ENCODE measurements at regions not wholly inside any gene's neighbourhood (a gene's known extent, or its start where the extent isn't known, plus 50 kb on each side); places are given as distances from the start of the nearest gene placed in this dataset.

- no peak for DNase-seq
Observed at GRCh38 chr2:126117886-126118285, 538.1 kb upstream of the GYPC start.

- no peak for DNase-seq
Observed at GRCh38 chr2:126145752-126146151, 510.2 kb upstream of the GYPC start.

- no peak for DNase-seq
Observed at GRCh38 chr2:126154256-126154785, 501.6 kb upstream of the GYPC start.

GRCh38 chr2:126160950-126161349, 495.0 kb upstream of the GYPC start:
- DNase-seq: peak in 1 of 3 experiments; percentile 1

DNA sequence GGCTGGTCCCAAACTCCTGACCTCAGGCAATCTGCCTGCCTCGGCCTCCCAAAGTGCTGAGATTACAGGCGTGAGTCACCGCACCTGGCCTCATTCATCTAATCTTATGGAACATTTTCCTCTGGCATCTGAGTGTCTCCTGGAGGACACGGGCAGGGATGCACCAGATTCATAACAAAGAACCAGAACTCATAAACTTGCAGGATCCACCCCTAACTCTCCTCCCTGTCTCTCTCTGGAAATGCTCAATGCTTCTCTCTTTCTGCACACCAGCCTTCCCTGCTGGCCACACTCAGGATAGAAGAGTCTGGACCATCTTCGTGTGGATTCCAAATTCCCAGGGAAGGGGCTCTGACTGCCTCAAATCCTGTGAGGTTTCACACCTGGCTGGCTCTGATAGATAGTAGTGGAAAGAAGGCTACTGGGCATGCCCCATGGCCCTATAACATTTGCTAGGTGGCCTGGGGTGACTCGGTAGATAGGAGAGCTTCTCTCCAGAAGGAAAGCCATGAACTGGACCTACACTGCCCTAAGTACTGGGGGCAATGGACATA, 483.2 kb upstream of the GYPC start:
- no peak for DNase-seq

GRCh38 chr2:126175222-126175621, 480.7 kb upstream of the GYPC start:
- no peak for DNase-seq

- DNase-seq: no peak
Observed at GRCh38 chr2:126177479-126177878, 478.5 kb upstream of the GYPC start.

DNA sequence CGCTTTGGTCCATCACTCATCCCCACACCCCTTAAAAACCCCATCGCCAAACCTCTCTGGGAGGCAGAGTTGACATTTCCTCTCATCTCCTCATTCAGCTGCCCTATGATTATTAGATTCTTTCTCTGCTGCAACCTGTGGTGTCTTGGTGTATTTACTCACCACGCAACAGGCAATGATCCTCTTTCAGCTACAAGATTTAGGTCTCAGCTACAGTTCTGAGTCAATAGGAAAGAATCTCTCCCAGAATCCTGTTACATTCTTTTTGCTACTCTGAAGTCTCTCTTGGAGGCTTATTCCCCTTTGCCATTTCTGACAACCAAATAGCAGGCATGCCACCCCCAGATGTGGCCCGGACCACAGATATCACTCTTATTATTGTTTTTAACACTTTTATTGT, 468.3 kb upstream of the GYPC start:
- DNase-seq: no peak

- no peak for DNase-seq
Observed at GRCh38 chr2:126189527-126189926, 466.4 kb upstream of the GYPC start.

DNA sequence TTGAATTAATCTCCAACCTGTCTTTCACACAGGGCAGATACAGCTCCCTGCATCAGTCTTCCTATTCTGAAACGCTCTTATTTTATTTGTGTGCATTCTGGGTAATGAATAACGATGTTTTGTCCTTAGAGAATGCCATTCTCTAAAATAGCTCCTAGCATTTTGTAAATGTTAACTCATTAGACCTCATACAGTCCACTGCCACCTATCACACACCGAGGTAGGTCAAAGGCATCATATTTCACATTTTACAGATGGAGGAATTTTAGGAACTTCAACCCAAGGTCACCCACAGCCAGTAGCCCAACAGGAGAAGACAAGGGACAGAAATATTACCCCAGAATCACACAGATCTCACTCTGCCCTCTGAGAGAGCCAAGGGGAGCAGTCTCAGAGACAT, 455.4 kb upstream of the GYPC start:
- no peak for DNase-seq

- DNase-seq: no peak
Observed at GRCh38 chr2:126208266-126208665, 447.7 kb upstream of the GYPC start.

GRCh38 chr2:126212735-126213134, 443.2 kb upstream of the GYPC start:
- DNase-seq: no peak

- DNase-seq: no peak
Observed at GRCh38 chr2:126219081-126219480, 436.9 kb upstream of the GYPC start.

DNA sequence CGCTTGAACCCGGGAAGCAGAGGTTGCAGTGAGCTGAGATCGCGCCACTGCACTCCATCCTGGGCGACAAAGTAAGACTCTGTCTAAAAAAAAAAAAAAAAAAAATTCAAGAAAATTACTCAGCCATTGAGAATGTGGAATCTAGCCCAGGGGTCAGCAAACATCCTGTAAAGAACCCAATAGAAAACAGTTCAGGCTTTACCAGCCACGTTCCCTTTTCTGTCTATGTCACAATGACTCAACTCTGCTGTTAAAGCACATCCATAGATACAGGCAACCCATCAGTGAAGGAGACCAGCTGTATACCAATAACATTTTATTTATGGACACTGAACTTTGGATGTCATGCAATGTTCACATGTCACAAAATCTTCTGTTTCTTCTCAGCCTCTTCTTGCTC, 435.6 kb upstream of the GYPC start:
- no peak for DNase-seq

- DNase-seq: no peak
Observed at GRCh38 chr2:126221506-126221905, 434.5 kb upstream of the GYPC start.

DNA sequence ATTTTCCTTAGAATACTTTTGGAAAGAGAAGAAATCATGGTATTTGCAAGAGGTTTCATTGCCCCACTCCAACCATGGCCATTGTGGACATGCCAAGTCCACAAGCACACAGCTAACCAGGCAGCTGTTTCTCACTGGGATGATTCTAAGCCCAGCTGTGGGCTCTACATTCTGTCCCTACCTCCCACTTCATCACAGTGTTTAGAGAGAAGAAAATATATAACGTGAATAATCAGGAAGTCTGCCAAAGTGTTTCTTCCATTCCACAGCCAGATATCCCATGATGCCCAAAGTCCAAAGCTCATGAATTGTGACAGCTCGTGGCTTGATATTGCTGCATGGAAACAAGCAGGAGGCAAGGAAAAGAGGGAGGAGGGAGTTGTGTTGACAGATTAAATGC, 433.7 kb upstream of the GYPC start:
- DNase-seq: no peak

DNA sequence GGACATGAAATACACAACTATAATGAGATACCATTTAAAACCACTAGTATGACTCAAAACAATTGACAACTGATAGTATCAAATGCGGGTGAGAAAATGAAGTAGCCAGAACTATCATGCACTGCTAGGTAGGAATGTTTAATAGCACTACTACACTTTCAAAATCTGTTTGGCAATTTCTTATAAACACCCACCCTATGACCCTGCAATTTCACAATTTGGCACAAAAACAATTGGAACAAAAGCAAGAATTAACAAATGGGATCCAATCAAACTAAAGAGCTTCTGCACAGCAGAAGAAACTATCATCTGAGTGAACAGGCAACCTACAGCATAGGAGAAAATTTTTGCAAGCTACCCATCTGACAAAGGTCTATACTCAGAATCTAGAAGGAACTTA, 431.2 kb upstream of the GYPC start:
- no peak for DNase-seq

- DNase-seq: no peak
Observed at GRCh38 chr2:126227250-126227649, 428.7 kb upstream of the GYPC start.

GRCh38 chr2:126228531-126228930, 427.4 kb upstream of the GYPC start:
- DNase-seq: no peak

DNA sequence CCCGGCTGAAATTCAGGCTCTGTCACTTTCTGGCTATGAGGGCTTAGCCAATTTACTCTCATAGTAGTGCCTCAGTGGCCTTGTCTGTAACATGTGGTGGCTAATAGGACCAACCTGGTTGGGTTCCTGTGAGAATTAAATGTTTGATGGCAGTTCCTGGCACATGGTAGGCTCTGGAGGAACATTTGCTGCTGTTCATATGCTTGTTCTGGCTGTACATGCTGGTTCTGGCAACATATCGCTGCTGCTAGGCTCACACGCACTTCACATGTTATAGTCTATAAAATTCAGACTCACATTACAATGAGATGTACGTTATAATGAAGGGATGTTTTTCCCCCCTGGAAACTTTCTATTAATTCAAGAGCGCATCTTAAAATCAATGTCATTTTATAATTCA, 417.7 kb upstream of the GYPC start:
- DNase-seq: no peak

GRCh38 chr2:126239320-126239955, 416.5 kb upstream of the GYPC start:
- no peak for DNase-seq

DNA sequence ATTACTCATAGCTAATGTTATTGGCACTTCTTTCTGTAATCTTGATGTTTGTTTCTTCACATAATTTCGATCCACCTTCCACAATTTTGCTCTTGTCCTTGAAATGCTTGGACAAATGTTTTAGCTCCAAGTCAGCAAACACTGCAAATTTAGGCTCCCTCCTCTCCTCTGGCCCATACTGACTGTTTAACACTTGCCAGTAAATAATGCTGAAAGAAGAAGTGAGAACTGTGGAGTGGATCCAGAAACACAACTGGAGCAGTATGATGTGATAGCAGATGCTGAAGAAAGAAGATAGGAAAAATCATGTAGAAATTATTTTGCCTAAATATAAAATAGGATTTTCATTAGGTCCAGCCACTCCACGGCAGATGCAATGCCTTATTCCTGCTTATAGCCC, 415.0 kb upstream of the GYPC start:
- DNase-seq: no peak

DNA sequence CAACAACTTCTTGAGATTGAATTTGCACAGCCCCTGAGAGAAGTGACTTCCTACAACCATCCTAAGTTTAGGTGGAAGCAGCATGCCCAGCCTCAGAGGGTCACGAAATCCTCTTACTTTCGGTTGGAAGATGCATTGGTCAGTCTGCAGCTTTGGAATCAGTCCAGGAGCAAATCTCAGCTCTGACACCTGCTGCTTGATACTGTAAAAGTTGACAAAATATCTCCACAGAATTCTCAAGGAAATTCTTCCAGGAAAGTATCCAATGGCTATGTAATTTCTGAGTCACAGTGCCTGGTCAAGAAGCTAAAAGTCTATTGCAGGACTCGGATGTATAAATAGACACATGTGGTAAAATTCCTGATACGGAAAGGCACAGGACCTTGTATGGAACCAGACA, 414.5 kb upstream of the GYPC start:
- no peak for DNase-seq

- peak in 1 of 3 experiments; percentile 10 for DNase-seq
Observed at GRCh38 chr2:126244937-126245336, 411.0 kb upstream of the GYPC start.

DNA sequence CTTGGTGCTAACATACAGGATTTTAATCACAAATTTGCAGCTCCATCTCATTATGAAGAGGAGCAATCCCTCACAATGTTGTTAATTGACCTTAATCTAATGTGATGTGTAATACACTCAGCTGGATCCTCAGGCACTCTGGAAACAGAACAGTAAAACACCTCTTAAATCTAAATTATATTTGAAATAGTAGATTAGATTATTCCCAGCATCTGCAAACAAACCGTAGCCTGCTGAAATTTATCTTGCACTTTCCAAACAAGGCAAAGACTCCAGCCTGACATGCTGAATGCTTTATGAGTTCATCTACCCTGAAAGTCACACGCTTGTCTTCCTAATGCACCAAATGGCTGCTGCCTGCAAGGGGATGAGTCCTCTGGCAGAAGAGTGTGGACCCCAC, 402.3 kb upstream of the GYPC start:
- no peak for DNase-seq

All from NCI-H1417 (cell line).